PC-3 (cell line): ENCODE measurements at regions not wholly inside any gene's neighbourhood (a gene's known extent, or its start where the extent isn't known, plus 50 kb on each side); places are given as distances from the start of the nearest gene placed in this dataset.

ENCODE experiments used
- ATAC-seq: fragments of 200-7000 bp; cut with Tn5 transposase; 2 replicates; pipeline ENCODE4 v1.9.1; 2020; ENCODE audit warnings: mild to moderate bottlenecking, moderate library complexity
- BruUV-seq: library from RNA; stranded (reverse); fragments of 400-500 nt; replicated peaks from 2 replicates; lab custom pipeline; 2021; lab: Mats Ljungman, UMichigan
- CTCF ChIA-PET: fragments of 300-600 bp; sonication (Branson Sonifier 250); formaldehyde crosslinking; loops from one replicate; lab custom pipeline; 2022; ENCODE audit warnings: antibody characterized with exemption; lab: Charles Lee
- POLR2A ChIA-PET: fragments of 300-600 bp; sonication (Branson Sonifier 250); formaldehyde crosslinking; loops from one replicate; lab custom pipeline; 2022; ENCODE audit warnings: antibody characterized with exemption; ENCODE audit not compliant: unreplicated experiment; lab: Charles Lee
- DNase-seq: peaks from one replicate; pipeline ENCODE4 v3.0.0-alpha.2; 2015
- H2AFZ ChIP-seq: fragments of 300-600 bp; sonication (generic); 2 replicates; pipeline ENCODE4 v1.6.0; 2016; ENCODE audit warnings: antibody characterized with exemption, low read length
- H3F3A ChIP-seq: fragments of 300-600 bp; sonication (generic); one replicate; pipeline ENCODE4 v1.6.0; 2017; ENCODE audit warnings: antibody characterized with exemption, low read length, control low read depth, mild to moderate bottlenecking; ENCODE audit not compliant: unreplicated experiment
- H3K27ac ChIP-seq: fragments of 300-600 bp; sonication (generic); 2 replicates; pipeline ENCODE4 v1.5.1; 2016; ENCODE audit warnings: mild to moderate bottlenecking, low read length
- H3K27me3 ChIP-seq: fragments of 300-600 bp; sonication (generic); 2 replicates; pipeline ENCODE4 v1.6.1; 2016; ENCODE audit warnings: low read length, mixed read lengths
- H3K36me3 ChIP-seq: fragments of 300-600 bp; sonication (generic); 2 replicates; pipeline ENCODE4 v1.6.1; 2016; ENCODE audit warnings: low read depth, mixed run types, low read length, mixed read lengths
- H3K4me1 ChIP-seq: fragments of 300-600 bp; sonication (generic); 2 replicates; pipeline ENCODE4 v1.5.1; 2016; ENCODE audit warnings: low read length; ENCODE audit not compliant: insufficient read depth
- H3K4me2 ChIP-seq: fragments of 300-600 bp; sonication (generic); 2 replicates; pipeline ENCODE4 v1.6.0; 2016; ENCODE audit warnings: low read length
- H3K4me3 ChIP-seq: fragments of 300-600 bp; sonication (generic); 2 replicates; pipeline ENCODE4 v1.5.1; 2016; ENCODE audit warnings: mild to moderate bottlenecking, low read length, mixed read lengths
- H3K79me2 ChIP-seq: fragments of 300-600 bp; sonication (generic); 2 replicates; pipeline ENCODE4 v1.6.1; 2017; ENCODE audit warnings: low read length, mixed read lengths
- H3K9ac ChIP-seq: fragments of 300-600 bp; sonication (generic); 2 replicates; pipeline ENCODE4 v1.6.0; 2016; ENCODE audit warnings: mild to moderate bottlenecking, low read length
- H3K9me2 ChIP-seq: fragments of 300-600 bp; sonication (generic); replicated peaks from 2 replicates; pipeline ENCODE4 v1.6.1; 2016; ENCODE audit warnings: mixed run types, low read length, mixed read lengths
- H3K9me3 ChIP-seq: fragments of 300-600 bp; sonication (generic); 2 replicates; pipeline ENCODE4 v1.6.1; 2016; ENCODE audit warnings: low read length, mixed read lengths
- H4K20me1 ChIP-seq: fragments of 300-600 bp; sonication (generic); 2 replicates; pipeline ENCODE4 v1.6.1; 2016; ENCODE audit warnings: low read length, mixed read lengths
- CTCF ChIP-seq: fragments of 300-600 bp; sonication (generic); conservative IDR thresholded peaks from 2 replicates; pipeline ENCODE4 v1.5.1; 2017; ENCODE audit warnings: antibody characterized with exemption, low read depth, mild to moderate bottlenecking, low read length
- EZH2 ChIP-seq: fragments of 300-600 bp; sonication (generic); IDR thresholded peaks from one replicate; pipeline ENCODE4 v1.6.1; 2017; ENCODE audit warnings: antibody characterized with exemption, mild to moderate bottlenecking, low read length; ENCODE audit not compliant: unreplicated experiment
- EZH2phosphoT487 ChIP-seq: fragments of 300-600 bp; sonication (generic); IDR thresholded peaks from 2 replicates; pipeline ENCODE4 v1.6.1; 2018; ENCODE audit warnings: mild to moderate bottlenecking, antibody characterized with exemption, low read length, borderline replicate concordance
- intact Hi-C: fragments of 100-400 bp; cut with micrococcal nuclease; formaldehyde crosslinking; loops from 2 replicates; pipeline ENCODE4 v1.9.0; 2023

GRCh38 chr10:10797513-10797912, 220.2 kb upstream of the CELF2 start:
- BruUV-seq, result no TSS peak
- ATAC-seq (no peak), DNase-seq (no peak)
- H3K4me1 ChIP-seq, result peaks cover 9% of the 10 kb centered on the region; the same call in 1 of the 2 replicates
- H3K36me3 ChIP-seq, result no peaks in the 10 kb centered on the region
- no peak overlapping the region for H3K9ac ChIP-seq
- H4K20me1 ChIP-seq, result no peaks in the 10 kb centered on the region
- intact Hi-C loops, result no loop called here
- ChIA-PET POLR2A (no interaction called here), CTCF (no interaction called here)
- no peak overlapping the region for H3K4me3 ChIP-seq
- peak overlapping the region; percentile 56 for H3K4me2 ChIP-seq
- H3K9me3 ChIP-seq, result no peaks in the 10 kb centered on the region
- H2AFZ ChIP-seq, result no peak overlapping the region
- H3K27ac ChIP-seq, result no peak overlapping the region
- H3K79me2 ChIP-seq, result no peaks in the 10 kb centered on the region
- TF ChIP-seq CTCF, result no peak
- TF ChIP-seq EZH2, result no peak
- TF ChIP-seq EZH2phosphoT487, result no peak
- no peaks in the 10 kb centered on the region for H3K27me3 ChIP-seq
- H3K9me2 ChIP-seq, result no peaks in the 10 kb centered on the region
- H3F3A ChIP-seq, result no peaks in the 10 kb centered on the region

DNA sequence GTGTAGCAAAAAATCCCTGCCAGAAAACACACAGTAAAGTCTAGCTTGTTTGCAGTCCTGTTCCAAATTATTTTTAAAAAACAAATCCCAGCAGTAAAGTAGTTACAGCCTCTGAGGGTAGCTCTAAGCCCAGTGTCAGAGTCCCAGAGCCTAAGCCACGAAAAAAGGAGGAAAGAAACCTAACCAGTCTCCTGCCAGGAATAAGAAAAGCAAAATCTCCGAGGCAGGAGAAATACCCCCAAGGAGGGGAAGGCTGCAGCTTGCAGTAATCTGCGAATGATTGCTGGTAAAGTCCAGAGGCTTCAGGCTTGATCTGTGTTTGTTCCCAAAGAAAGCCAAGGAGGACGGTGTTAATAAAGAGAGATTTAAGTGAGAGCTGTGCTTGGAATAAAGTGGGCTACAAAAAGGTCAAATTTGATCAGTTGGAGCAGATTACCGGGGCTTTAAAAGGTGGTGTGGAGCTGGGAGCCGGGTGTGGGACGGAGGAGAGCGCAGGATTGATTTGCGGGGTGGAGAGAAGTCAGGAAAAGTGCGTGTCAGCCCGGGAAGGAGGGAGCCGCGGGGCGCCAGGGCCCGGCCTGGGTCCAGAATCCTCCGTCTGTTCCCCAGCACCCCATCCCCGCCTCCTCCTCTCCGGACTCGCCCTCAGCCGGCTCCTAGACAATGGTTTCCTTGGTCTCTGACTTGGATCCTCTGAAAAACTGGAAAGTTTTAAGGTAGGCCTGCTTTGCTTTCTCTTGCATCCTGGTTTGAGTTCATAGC, 219.4 kb upstream of the CELF2 start:
- no peak overlapping the region for H3K4me3 ChIP-seq
- DNase-seq (no peak), ATAC-seq (no peak)
- H3K79me2 ChIP-seq, result no peaks in the 10 kb centered on the region
- no peaks in the 10 kb centered on the region for H3F3A ChIP-seq
- ChIA-PET CTCF (no interaction called here), POLR2A (no interaction called here)
- TF ChIP-seq EZH2 (no peak), EZH2phosphoT487 (no peak), CTCF (no peak)
- H3K9me2 ChIP-seq, result no peaks in the 10 kb centered on the region
- no peaks in the 10 kb centered on the region for H4K20me1 ChIP-seq
- no peak overlapping the region for H3K9ac ChIP-seq
- intact Hi-C loops, result no loop called here
- no TSS peak for BruUV-seq
- H3K27me3 ChIP-seq, result no peaks in the 10 kb centered on the region
- H3K9me3 ChIP-seq, result no peaks in the 10 kb centered on the region
- peak overlapping the region; percentile 56; the same call in 1 of the 2 replicates for H3K4me2 ChIP-seq
- no peak overlapping the region for H3K27ac ChIP-seq
- H3K36me3 ChIP-seq, result no peaks in the 10 kb centered on the region
- H3K4me1 ChIP-seq, result 0 out of 2 replicates have a peak, but pooled peaks cover 3% of the 10 kb centered on the region
- no peak overlapping the region for H2AFZ ChIP-seq

DNA sequence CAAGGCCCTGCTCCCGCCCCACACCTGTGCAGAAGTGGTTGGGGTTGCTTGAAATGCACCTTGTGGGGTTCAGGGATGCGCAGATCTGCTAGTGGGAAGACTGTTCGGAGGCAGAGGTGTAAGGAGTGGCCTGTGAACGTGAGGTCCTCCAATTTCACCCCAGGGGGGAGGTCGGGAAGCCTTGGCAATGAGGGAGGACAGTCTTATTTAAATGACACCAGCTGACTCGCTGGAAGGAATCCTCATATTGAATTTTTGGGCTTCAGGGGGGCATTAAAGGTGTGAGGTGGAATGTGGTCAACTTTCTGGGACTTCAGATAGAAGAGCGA, 218.8 kb upstream of the CELF2 start:
- no peaks in the 10 kb centered on the region for H3K9me3 ChIP-seq
- no TSS peak for BruUV-seq
- ATAC-seq, result no peak
- H3K36me3 ChIP-seq, result no peaks in the 10 kb centered on the region
- H3K9ac ChIP-seq, result no peak overlapping the region
- H3F3A ChIP-seq, result no peaks in the 10 kb centered on the region
- no peak for DNase-seq
- no peaks in the 10 kb centered on the region for H3K79me2 ChIP-seq
- no peak overlapping the region for H3K4me2 ChIP-seq
- ChIA-PET CTCF (no interaction called here), POLR2A (no interaction called here)
- H3K4me3 ChIP-seq, result no peak overlapping the region
- H3K9me2 ChIP-seq, result no peaks in the 10 kb centered on the region
- H3K4me1 ChIP-seq, result 0 out of 2 replicates have a peak, but pooled peaks cover 3% of the 10 kb centered on the region
- intact Hi-C loops, result no loop called here
- TF ChIP-seq CTCF (no peak), EZH2 (no peak), EZH2phosphoT487 (no peak)
- H4K20me1 ChIP-seq, result no peaks in the 10 kb centered on the region
- H2AFZ ChIP-seq, result no peak overlapping the region
- H3K27ac ChIP-seq, result no peak overlapping the region
- H3K27me3 ChIP-seq, result no peaks in the 10 kb centered on the region
